HG03354 (cell line): ENCODE measurements at regions not wholly inside any gene's neighbourhood (a gene's known extent, or its start where the extent isn't known, plus 50 kb on each side); places are given as distances from the start of the nearest gene placed in this dataset.

Experiments
- ATAC-seq: cut with Tn5 transposase; IDR thresholded peaks from one replicate; pipeline ENCODE4 v1.9.1; 2021; ENCODE audit warnings: mild to moderate bottlenecking; ENCODE audit not compliant: unreplicated experiment, poor library complexity, severe bottlenecking

- ATAC-seq, result no peak
Measured at GRCh38 chr11:103651341-103651998, 385.0 kb upstream of the DDI1 start.

- ATAC-seq, result no peak
Measured at GRCh38 chr11:103652013-103652412, 384.4 kb upstream of the DDI1 start.

- ATAC-seq, result no peak
Measured at GRCh38 chr11:103656382-103656781, 380.1 kb upstream of the DDI1 start.

GRCh38 chr11:103659206-103659618 is 377.2 kb upstream of the DDI1 start:
- peak; percentile 45 for ATAC-seq

GRCh38 chr11:103659743-103660142 is 376.7 kb upstream of the DDI1 start:
- no peak for ATAC-seq

- ATAC-seq, result no peak
Measured at GRCh38 chr11:103661185-103661584, 375.3 kb upstream of the DDI1 start.

GRCh38 chr11:103661991-103662390 is 374.4 kb upstream of the DDI1 start:
- no peak for ATAC-seq

GRCh38 chr11:103662880-103663279 is 373.6 kb upstream of the DDI1 start:
- no peak for ATAC-seq

GRCh38 chr11:103668859-103669258 is 367.6 kb upstream of the DDI1 start:
- ATAC-seq, result no peak

- ATAC-seq, result peak; percentile 70
Measured at GRCh38 chr11:103671143-103671651, 365.2 kb upstream of the DDI1 start.

- ATAC-seq, result no peak
Measured at GRCh38 chr11:103673773-103674172, 362.7 kb upstream of the DDI1 start.

GRCh38 chr11:103676413-103676812 is 360.0 kb upstream of the DDI1 start:
- no peak for ATAC-seq

- no peak for ATAC-seq
Measured at GRCh38 chr11:103680826-103681225, 355.6 kb upstream of the DDI1 start.

- peak; percentile 22 for ATAC-seq
Measured at GRCh38 chr11:103681855-103682254, 354.6 kb upstream of the DDI1 start.

GRCh38 chr11:103682318-103683184 is 353.9 kb upstream of the DDI1 start:
- ATAC-seq, result peak; percentile 98

- no peak for ATAC-seq
Measured at GRCh38 chr11:103683576-103683975, 352.9 kb upstream of the DDI1 start.

GRCh38 chr11:103688924-103689323 is 347.5 kb upstream of the DDI1 start:
- no peak for ATAC-seq

GRCh38 chr11:103690356-103690755 is 346.1 kb upstream of the DDI1 start:
- no peak for ATAC-seq

- ATAC-seq, result no peak
Measured at GRCh38 chr11:103696123-103696522, 340.3 kb upstream of the DDI1 start.

GRCh38 chr11:103699216-103699615 is 337.2 kb upstream of the DDI1 start:
- ATAC-seq, result no peak

GRCh38 chr11:103699656-103700055 is 336.8 kb upstream of the DDI1 start:
- ATAC-seq, result no peak
